GM23338 (cell line): ENCODE measurements at regions not wholly inside any gene's neighbourhood (a gene's known extent, or its start where the extent isn't known, plus 50 kb on each side); places are given as distances from the start of the nearest gene placed in this dataset.

Source experiments
- ATAC-seq: fragments of 200-7000 bp; cut with Tn5 transposase; 3 replicates; pipeline ENCODE4 v1.9.1; 2020
- DNase-seq: peaks from one replicate; pipeline ENCODE4 v3.0.0-alpha.2; 2015; ENCODE audit warnings: low spot score
- H2AFZ ChIP-seq: fragments of 200-600 bp; sonication (generic); 2 replicates; pipeline ENCODE4 v1.8.0; 2016; ENCODE audit warnings: antibody characterized with exemption, mild to moderate bottlenecking, moderate library complexity
- H3F3A ChIP-seq: fragments of 200-600 bp; sonication (generic); replicated peaks from 2 replicates; pipeline ENCODE4 v1.8.0; 2017; ENCODE audit warnings: antibody characterized with exemption, mixed run types, low read depth
- H3K27ac ChIP-seq: fragments of 200-600 bp; sonication (generic); 2 replicates; pipeline ENCODE4 v1.6.1; 2016; ENCODE audit warnings: low read depth
- H3K27me3 ChIP-seq: fragments of 200-600 bp; sonication (generic); 2 replicates; pipeline ENCODE4 v1.8.0; 2016; ENCODE audit warnings: mild to moderate bottlenecking, mixed run types, moderate library complexity; ENCODE audit not compliant: insufficient read depth
- H3K36me3 ChIP-seq: fragments of 200-600 bp; sonication (generic); 2 replicates; pipeline ENCODE4 v1.8.0; 2016; ENCODE audit warnings: mild to moderate bottlenecking; ENCODE audit not compliant: insufficient read depth
- H3K4me1 ChIP-seq: fragments of 200-600 bp; sonication (generic); 2 replicates; pipeline ENCODE4 v1.8.0; 2016; ENCODE audit warnings: mild to moderate bottlenecking, moderate library complexity; ENCODE audit not compliant: insufficient read depth
- H3K4me2 ChIP-seq: fragments of 200-600 bp; sonication (generic); 2 replicates; pipeline ENCODE4 v1.7.1; 2017; ENCODE audit warnings: mixed run types
- H3K4me3 ChIP-seq: fragments of 200-600 bp; sonication (generic); 2 replicates; pipeline ENCODE4 v1.6.1; 2016; ENCODE audit warnings: mixed run types
- H3K79me2 ChIP-seq: fragments of 200-600 bp; sonication (generic); replicated peaks from 2 replicates; pipeline ENCODE4 v1.8.0; 2017; ENCODE audit warnings: mild to moderate bottlenecking; ENCODE audit not compliant: insufficient read depth
- H3K9me2 ChIP-seq: fragments of 200-600 bp; sonication (generic); 2 replicates; pipeline ENCODE4 v1.8.0; 2017; ENCODE audit not compliant: insufficient read depth
- H4K20me1 ChIP-seq: fragments of 200-600 bp; sonication (generic); replicated peaks from 2 replicates; pipeline ENCODE4 v1.8.0; 2017; ENCODE audit warnings: mild to moderate bottlenecking; ENCODE audit not compliant: insufficient read depth
- H3K27ac Mint-ChIP-seq: 2 replicates; pipeline ENCODE4 v1.8.0; 2020; ENCODE audit warnings: inconsistent platforms, mild to moderate bottlenecking, moderate library complexity, mixed read lengths
- H3K27me3 Mint-ChIP-seq: 3 replicates; pipeline ENCODE4 v1.8.0; 2022; ENCODE audit warnings: low read depth, mild to moderate bottlenecking, moderate library complexity, mixed read lengths, inconsistent platforms; ENCODE audit not compliant: insufficient read depth, poor library complexity
- H3K36me3 Mint-ChIP-seq: 3 replicates; pipeline ENCODE4 v1.8.0; 2021; ENCODE audit warnings: low read depth, mild to moderate bottlenecking, inconsistent platforms, moderate library complexity, mixed read lengths
- H3K4me1 Mint-ChIP-seq: 3 replicates; pipeline ENCODE4 v1.8.0; 2020; ENCODE audit warnings: mild to moderate bottlenecking, inconsistent platforms, mixed read lengths
- H3K4me3 Mint-ChIP-seq: 3 replicates; pipeline ENCODE4 v1.8.0; 2021; ENCODE audit warnings: moderate library complexity, mild to moderate bottlenecking, inconsistent platforms, mixed read lengths
- H3K9me3 Mint-ChIP-seq: 3 replicates; pipeline ENCODE4 v1.8.0; 2020; ENCODE audit warnings: moderate library complexity, mild to moderate bottlenecking, inconsistent platforms, mixed read lengths
- CREB1 ChIP-seq: fragments of 250-450 bp; sonication (Bioruptor Pico); IDR thresholded peaks from 2 replicates; pipeline ENCODE4 v1.5.0; 2020; ENCODE audit warnings: low read depth, mild to moderate bottlenecking, moderate library complexity
- EZH2 ChIP-seq: fragments of 200-600 bp; sonication (generic); IDR thresholded peaks from one replicate; pipeline ENCODE4 v1.8.0; 2017; ENCODE audit warnings: antibody characterized with exemption, mild to moderate bottlenecking, low read depth; ENCODE audit not compliant: unreplicated experiment
- EZH2phosphoT487 ChIP-seq: fragments of 200-600 bp; sonication (generic); IDR thresholded peaks from one replicate; pipeline ENCODE4 v1.8.1; 2018; ENCODE audit warnings: antibody characterized with exemption; ENCODE audit not compliant: unreplicated experiment
- JUNB ChIP-seq: IDR thresholded peaks from one replicate; pipeline ENCODE4 v1.6.1; 2016; ENCODE audit warnings: antibody characterized with exemption; ENCODE audit not compliant: unreplicated experiment
- NANOG ChIP-seq: IDR thresholded peaks from 2 replicates; pipeline ENCODE4 v1.6.1; 2016; ENCODE audit warnings: antibody characterized with exemption, borderline replicate concordance
- POLR2AphosphoS5 ChIP-seq: IDR thresholded peaks from 2 replicates; pipeline ENCODE4 v1.6.1; 2016; ENCODE audit warnings: antibody characterized with exemption, low read depth
- STAT1 ChIP-seq: IDR thresholded peaks from one replicate; pipeline ENCODE4 v1.6.1; 2016; ENCODE audit warnings: antibody characterized with exemption; ENCODE audit not compliant: unreplicated experiment
- ZNF114 ChIP-seq: fragments of 250-450 bp; sonication (Bioruptor Pico); IDR thresholded peaks from 2 replicates; pipeline ENCODE4 v1.5.0; 2020; ENCODE audit warnings: mild to moderate bottlenecking, moderate library complexity
- ZNF331 ChIP-seq: fragments of 250-450 bp; sonication (Bioruptor Pico); IDR thresholded peaks from 2 replicates; pipeline ENCODE4 v1.5.0; 2020; ENCODE audit warnings: low read depth, mild to moderate bottlenecking, moderate library complexity
- ZNF462 ChIP-seq: fragments of 250-450 bp; sonication (Bioruptor Pico); IDR thresholded peaks from 2 replicates; pipeline ENCODE4 v1.5.0; 2020; ENCODE audit warnings: mild to moderate bottlenecking, moderate library complexity
- TF ChIP-seq, protein P1 (sequence below), 2 experiments: fragments of 200-600 bp in 1 of 2; sonication (generic) in 1 of 2; conservative IDR thresholded peaks; 2 replicates each; pipeline versions ENCODE4 v1.5.1 to v1.6.1; 2016 to 2017; ENCODE audit warnings: antibody characterized with exemption in 2 of 2, low read depth in 2 of 2, mild to moderate bottlenecking in 2 of 2, moderate library complexity in 1 of 2
- TF ChIP-seq, protein P2 (sequence below): IDR thresholded peaks from one replicate; pipeline ENCODE4 v1.6.1; 2018; ENCODE audit warnings: antibody characterized with exemption; ENCODE audit not compliant: unreplicated experiment
- TF ChIP-seq, protein P3 (sequence below): IDR thresholded peaks from 2 replicates; pipeline ENCODE4 v1.6.1; 2016; ENCODE audit warnings: antibody characterized with exemption

- no peak for ATAC-seq
- DNase-seq: no peak
- Mint-ChIP-seq H3K9me3 (no peaks in the 10 kb centered on the region), H3K4me1 (no peaks in the 10 kb centered on the region), H3K27me3 (no peaks in the 10 kb centered on the region), H3K27ac (no peak overlapping the region), H3K4me3 (no peak overlapping the region), H3K36me3 (no peaks in the 10 kb centered on the region)
- H3K27me3 ChIP-seq: no peaks in the 10 kb centered on the region
- no peaks in the 10 kb centered on the region for H3K9me2 ChIP-seq
- no peaks in the 10 kb centered on the region for H3K4me1 ChIP-seq
- H3K27ac ChIP-seq: no peak overlapping the region
- no peak overlapping the region for H2AFZ ChIP-seq
- no peaks in the 10 kb centered on the region for H4K20me1 ChIP-seq
- H3K36me3 ChIP-seq: no peaks in the 10 kb centered on the region
- H3K4me2 ChIP-seq: no peak overlapping the region
- no peaks in the 10 kb centered on the region for H3F3A ChIP-seq
- no peak overlapping the region for H3K4me3 ChIP-seq
- H3K79me2 ChIP-seq: no peaks in the 10 kb centered on the region
- TF ChIP-seq CREB1 (no peak), ZNF462 (CRISPR knock-in tag) (no peak), EZH2 (no peak), ZNF114 (CRISPR knock-in tag) (no peak), JUNB (no peak), NANOG (no peak), STAT1 (no peak), ZNF331 (no peak), POLR2AphosphoS5 (no peak), EZH2phosphoT487 (no peak)
- TF ChIP-seq, protein P1, sequence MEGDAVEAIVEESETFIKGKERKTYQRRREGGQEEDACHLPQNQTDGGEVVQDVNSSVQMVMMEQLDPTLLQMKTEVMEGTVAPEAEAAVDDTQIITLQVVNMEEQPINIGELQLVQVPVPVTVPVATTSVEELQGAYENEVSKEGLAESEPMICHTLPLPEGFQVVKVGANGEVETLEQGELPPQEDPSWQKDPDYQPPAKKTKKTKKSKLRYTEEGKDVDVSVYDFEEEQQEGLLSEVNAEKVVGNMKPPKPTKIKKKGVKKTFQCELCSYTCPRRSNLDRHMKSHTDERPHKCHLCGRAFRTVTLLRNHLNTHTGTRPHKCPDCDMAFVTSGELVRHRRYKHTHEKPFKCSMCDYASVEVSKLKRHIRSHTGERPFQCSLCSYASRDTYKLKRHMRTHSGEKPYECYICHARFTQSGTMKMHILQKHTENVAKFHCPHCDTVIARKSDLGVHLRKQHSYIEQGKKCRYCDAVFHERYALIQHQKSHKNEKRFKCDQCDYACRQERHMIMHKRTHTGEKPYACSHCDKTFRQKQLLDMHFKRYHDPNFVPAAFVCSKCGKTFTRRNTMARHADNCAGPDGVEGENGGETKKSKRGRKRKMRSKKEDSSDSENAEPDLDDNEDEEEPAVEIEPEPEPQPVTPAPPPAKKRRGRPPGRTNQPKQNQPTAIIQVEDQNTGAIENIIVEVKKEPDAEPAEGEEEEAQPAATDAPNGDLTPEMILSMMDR (conservative IDR thresholded peaks at IDR 0.05; ENCODE audit: low read depth in 2 of 2): no peak
- TF ChIP-seq, protein P2, sequence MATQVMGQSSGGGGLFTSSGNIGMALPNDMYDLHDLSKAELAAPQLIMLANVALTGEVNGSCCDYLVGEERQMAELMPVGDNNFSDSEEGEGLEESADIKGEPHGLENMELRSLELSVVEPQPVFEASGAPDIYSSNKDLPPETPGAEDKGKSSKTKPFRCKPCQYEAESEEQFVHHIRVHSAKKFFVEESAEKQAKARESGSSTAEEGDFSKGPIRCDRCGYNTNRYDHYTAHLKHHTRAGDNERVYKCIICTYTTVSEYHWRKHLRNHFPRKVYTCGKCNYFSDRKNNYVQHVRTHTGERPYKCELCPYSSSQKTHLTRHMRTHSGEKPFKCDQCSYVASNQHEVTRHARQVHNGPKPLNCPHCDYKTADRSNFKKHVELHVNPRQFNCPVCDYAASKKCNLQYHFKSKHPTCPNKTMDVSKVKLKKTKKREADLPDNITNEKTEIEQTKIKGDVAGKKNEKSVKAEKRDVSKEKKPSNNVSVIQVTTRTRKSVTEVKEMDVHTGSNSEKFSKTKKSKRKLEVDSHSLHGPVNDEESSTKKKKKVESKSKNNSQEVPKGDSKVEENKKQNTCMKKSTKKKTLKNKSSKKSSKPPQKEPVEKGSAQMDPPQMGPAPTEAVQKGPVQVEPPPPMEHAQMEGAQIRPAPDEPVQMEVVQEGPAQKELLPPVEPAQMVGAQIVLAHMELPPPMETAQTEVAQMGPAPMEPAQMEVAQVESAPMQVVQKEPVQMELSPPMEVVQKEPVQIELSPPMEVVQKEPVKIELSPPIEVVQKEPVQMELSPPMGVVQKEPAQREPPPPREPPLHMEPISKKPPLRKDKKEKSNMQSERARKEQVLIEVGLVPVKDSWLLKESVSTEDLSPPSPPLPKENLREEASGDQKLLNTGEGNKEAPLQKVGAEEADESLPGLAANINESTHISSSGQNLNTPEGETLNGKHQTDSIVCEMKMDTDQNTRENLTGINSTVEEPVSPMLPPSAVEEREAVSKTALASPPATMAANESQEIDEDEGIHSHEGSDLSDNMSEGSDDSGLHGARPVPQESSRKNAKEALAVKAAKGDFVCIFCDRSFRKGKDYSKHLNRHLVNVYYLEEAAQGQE: no peak
- TF ChIP-seq, protein P3, sequence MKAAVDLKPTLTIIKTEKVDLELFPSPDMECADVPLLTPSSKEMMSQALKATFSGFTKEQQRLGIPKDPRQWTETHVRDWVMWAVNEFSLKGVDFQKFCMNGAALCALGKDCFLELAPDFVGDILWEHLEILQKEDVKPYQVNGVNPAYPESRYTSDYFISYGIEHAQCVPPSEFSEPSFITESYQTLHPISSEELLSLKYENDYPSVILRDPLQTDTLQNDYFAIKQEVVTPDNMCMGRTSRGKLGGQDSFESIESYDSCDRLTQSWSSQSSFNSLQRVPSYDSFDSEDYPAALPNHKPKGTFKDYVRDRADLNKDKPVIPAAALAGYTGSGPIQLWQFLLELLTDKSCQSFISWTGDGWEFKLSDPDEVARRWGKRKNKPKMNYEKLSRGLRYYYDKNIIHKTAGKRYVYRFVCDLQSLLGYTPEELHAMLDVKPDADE: no peak
Observed at GRCh38 chr4:52192001-52192400, 140.9 kb downstream of the SPATA18 start.
